Chondrocyte (in vitro differentiated cells): ENCODE measurements at regions not wholly inside any gene's neighbourhood (a gene's known extent, or its start where the extent isn't known, plus 50 kb on each side); places are given as distances from the start of the nearest gene placed in this dataset.

ENCODE experiments used
- DNase-seq: peaks from one replicate; pipeline ENCODE4 v3.0.0; 2021; ENCODE audit warnings: mixed read lengths, low spot score
- H3K27ac Mint-ChIP-seq: one replicate; pipeline ENCODE4 v1.8.0; 2021; ENCODE audit warnings: mild to moderate bottlenecking, moderate library complexity, mixed read lengths; ENCODE audit not compliant: unreplicated experiment
- H3K27me3 Mint-ChIP-seq: 2 replicates; pipeline ENCODE4 v1.8.0; 2021; ENCODE audit warnings: low read depth, mixed read lengths
- H3K36me3 Mint-ChIP-seq: 2 replicates; pipeline ENCODE4 v1.8.0; 2021; ENCODE audit warnings: low read depth, mixed read lengths
- H3K4me1 Mint-ChIP-seq: 2 replicates; pipeline ENCODE4 v1.8.0; 2021; ENCODE audit warnings: low read depth, mild to moderate bottlenecking, mixed read lengths
- H3K4me3 Mint-ChIP-seq: one replicate; pipeline ENCODE4 v1.8.0; 2021; ENCODE audit warnings: mild to moderate bottlenecking, moderate library complexity, mixed read lengths; ENCODE audit not compliant: unreplicated experiment
- H3K9me3 Mint-ChIP-seq: 2 replicates; pipeline ENCODE4 v1.8.0; 2021; ENCODE audit warnings: low read depth, mixed read lengths
- CTCF ChIP-seq: fragments of 200-600 bp; sonication (generic); IDR thresholded peaks from 2 replicates; pipeline ENCODE4 v1.5.0; 2021; ENCODE audit warnings: antibody characterized with exemption, mild to moderate bottlenecking, moderate library complexity

DNA sequence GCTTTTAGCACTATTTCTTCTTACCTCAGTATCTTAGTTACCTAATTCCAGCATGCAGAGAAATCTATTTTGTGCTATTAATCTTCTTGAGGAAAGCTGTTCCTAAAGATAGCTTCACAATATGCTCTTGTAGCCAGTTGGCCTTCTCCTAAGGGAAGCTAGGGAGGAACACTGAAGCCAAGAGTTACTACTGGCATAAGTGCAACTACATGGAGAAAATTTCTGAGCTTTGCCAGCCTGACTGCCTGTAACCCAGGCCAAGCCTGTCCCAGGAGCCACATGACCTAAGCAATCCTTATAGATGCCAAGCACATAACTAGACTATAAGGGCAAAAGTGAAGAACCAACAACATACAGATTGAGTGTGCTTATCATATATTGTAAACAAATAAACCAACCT lies 890.2 kb downstream of the FLRT2 start:
- Mint-ChIP-seq H3K9me3 (peaks cover 4% of the 10 kb centered on the region), H3K4me1 (no peaks in the 10 kb centered on the region), H3K27ac (no peak overlapping the region), H3K27me3 (no peaks in the 10 kb centered on the region), H3K36me3 (no peaks in the 10 kb centered on the region), H3K4me3 (no peak overlapping the region)
- no peak for DNase-seq
- no peak for TF ChIP-seq CTCF

DNA sequence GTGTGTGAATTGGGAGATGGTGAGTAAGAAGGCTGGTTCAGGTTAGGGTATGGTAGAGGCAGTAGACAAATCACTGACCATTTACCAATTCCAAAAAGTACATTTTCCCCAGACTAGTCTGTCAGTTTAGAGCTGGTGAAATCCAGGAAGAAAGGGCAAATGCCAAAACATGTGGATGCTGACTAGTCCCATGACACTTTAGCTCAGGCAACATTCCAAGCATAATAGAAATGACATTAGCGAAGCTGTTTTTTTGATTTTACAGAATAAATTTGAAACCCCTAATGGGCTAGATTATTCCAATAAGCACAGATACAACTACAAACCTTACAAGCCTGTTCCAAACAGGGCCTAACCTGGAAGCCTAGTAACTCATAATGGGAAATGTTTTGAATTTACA lies 884.2 kb downstream of the FLRT2 start:
- H3K4me3 Mint-ChIP-seq, result no peak overlapping the region
- no peak overlapping the region for H3K27ac Mint-ChIP-seq
- peaks cover 9% of the 10 kb centered on the region for H3K9me3 Mint-ChIP-seq
- TF ChIP-seq CTCF, result no peak
- no peaks in the 10 kb centered on the region for H3K36me3 Mint-ChIP-seq
- no peaks in the 10 kb centered on the region for H3K27me3 Mint-ChIP-seq
- no peak for DNase-seq
- no peaks in the 10 kb centered on the region for H3K4me1 Mint-ChIP-seq

DNA sequence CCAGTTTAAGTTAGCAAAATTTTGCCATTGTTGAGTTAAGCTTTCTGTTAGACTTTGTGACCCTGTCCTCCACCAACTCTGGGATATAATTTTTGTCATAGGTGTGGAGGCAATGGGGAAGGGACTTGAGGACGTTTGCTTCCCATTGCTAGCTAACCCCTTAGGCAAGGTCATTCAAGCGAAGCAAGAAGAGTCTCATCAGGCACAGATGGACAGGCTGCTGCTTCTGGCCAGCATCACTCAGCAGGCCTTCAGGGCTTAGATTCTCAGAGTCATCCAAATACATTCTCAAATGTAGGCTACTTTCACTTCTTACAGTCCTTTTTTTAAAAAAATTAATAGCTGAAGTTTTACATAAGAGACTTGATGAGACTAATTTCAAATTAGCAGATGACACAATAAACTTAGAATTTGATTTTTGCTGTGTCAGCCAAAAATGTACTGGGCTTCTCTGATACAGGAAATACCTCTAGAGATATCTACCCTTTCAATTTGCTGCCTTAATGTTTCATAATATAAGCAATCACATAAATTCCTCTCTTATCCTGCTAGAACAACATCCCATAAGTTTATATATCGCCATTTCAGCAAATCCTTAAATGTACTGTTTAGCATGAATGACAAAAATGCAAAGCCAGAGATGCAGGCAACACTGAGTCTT lies 875.2 kb downstream of the FLRT2 start:
- Mint-ChIP-seq H3K9me3 (no peaks in the 10 kb centered on the region), H3K4me1 (peaks cover 10% of the 10 kb centered on the region), H3K36me3 (no peaks in the 10 kb centered on the region), H3K4me3 (no peak overlapping the region), H3K27ac (no peak overlapping the region), H3K27me3 (no peaks in the 10 kb centered on the region)
- no peak for TF ChIP-seq CTCF
- no peak for DNase-seq

DNA sequence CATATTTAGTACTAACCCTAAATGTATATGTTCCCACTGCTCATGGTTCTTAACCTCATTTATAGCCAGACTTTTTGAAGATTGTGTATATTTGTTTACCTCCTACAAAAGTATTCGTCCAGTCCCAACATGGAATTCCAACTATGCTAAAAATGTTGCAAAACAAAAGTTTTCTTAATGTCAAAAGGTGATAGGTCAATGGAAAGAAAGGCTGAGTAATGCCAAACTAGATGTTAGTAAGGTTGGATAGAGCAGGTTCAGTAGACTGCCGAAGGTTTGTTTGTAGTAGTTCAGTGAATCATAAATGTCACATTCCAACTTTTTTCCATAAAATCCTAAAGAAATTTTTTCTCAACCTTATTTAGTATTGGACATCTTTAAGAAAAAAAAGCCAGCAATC lies 874.5 kb downstream of the FLRT2 start:
- no peak for TF ChIP-seq CTCF
- no peak overlapping the region for H3K27ac Mint-ChIP-seq
- H3K4me3 Mint-ChIP-seq, result no peak overlapping the region
- H3K4me1 Mint-ChIP-seq, result peaks cover 10% of the 10 kb centered on the region
- H3K36me3 Mint-ChIP-seq, result no peaks in the 10 kb centered on the region
- no peak for DNase-seq
- no peaks in the 10 kb centered on the region for H3K27me3 Mint-ChIP-seq
- H3K9me3 Mint-ChIP-seq, result no peaks in the 10 kb centered on the region

DNA sequence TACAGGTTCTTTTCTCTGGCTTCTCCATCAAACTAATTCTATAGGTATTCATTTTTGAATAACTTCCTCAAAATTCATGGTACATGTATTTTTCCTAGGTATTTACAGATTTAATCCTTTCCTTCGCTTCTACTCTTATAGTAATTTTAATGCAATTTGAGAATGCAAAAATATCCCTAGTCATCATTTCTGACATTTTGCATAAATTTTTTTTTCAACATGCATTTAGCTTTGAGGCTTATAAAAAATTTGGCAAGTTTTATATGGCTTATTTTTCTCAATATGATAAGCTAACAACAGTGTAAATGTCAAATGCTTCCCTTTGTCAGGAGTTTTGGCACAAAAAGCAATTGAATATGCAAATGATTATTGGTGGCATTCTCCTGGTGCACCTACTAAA lies 872.6 kb downstream of the FLRT2 start:
- Mint-ChIP-seq H3K4me1 (peaks cover 13% of the 10 kb centered on the region), H3K4me3 (no peak overlapping the region), H3K27ac (no peak overlapping the region), H3K27me3 (no peaks in the 10 kb centered on the region), H3K36me3 (no peaks in the 10 kb centered on the region), H3K9me3 (no peaks in the 10 kb centered on the region)
- no peak for DNase-seq
- TF ChIP-seq CTCF, result no peak
